ENCODE measurements at regions not wholly inside any gene's neighbourhood (a gene's known extent, or its start where the extent isn't known, plus 50 kb on each side); places are given as distances from the start of the nearest gene placed in this dataset.

DNA sequence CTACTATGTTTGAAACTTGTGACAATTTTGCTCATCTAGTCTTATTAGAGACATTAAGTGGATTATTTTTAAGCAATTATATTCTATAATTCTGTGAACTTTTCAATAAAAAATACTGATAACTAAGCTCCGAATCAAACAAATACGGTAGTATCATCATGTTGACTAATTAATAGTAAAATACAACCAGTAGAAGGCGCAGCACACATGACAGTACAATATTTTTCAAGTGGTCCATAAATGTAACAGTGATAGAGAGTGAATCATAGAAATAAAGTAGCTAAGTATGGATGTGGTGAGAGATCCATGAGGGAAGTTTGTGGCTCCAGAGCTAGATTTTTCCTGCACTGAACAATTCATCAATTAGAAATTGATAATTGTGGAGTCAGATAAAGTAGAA is 666.2 kb downstream of the KCTD8 start:
- no peak for TF ChIP-seq EZH2 (IDR thresholded peaks at IDR 0.05; ENCODE audit: low read length, missing control alignments)
- TF ChIP-seq, protein P1, sequence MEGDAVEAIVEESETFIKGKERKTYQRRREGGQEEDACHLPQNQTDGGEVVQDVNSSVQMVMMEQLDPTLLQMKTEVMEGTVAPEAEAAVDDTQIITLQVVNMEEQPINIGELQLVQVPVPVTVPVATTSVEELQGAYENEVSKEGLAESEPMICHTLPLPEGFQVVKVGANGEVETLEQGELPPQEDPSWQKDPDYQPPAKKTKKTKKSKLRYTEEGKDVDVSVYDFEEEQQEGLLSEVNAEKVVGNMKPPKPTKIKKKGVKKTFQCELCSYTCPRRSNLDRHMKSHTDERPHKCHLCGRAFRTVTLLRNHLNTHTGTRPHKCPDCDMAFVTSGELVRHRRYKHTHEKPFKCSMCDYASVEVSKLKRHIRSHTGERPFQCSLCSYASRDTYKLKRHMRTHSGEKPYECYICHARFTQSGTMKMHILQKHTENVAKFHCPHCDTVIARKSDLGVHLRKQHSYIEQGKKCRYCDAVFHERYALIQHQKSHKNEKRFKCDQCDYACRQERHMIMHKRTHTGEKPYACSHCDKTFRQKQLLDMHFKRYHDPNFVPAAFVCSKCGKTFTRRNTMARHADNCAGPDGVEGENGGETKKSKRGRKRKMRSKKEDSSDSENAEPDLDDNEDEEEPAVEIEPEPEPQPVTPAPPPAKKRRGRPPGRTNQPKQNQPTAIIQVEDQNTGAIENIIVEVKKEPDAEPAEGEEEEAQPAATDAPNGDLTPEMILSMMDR (conservative IDR thresholded peaks at IDR 0.05 in 1 of 2, IDR thresholded peaks at IDR 0.05 in 1 of 2; ENCODE audit: low read depth in 1 of 2, low read length in 2 of 2) = no peak
